Liver (tissue), 8 donors: ENCODE measurements at regions not wholly inside any gene's neighbourhood (a gene's known extent, or its start where the extent isn't known, plus 50 kb on each side); places are given as distances from the start of the nearest gene placed in this dataset.

Source experiments
- DNase-seq: peaks from one replicate; pipeline ENCODE4 v3.0.0-alpha.2; 2017; ENCODE audit warnings: low spot score
- H3K27ac ChIP-seq, 2 donors: one replicate each; pipeline ENCODE4 v1.7.0; 2013; ENCODE audit warnings: inconsistent platforms in 2 of 2, low read length in 2 of 2, control low read depth in 1 of 2, low read depth in 1 of 2, mild to moderate bottlenecking in 1 of 2
- H3K27me3 ChIP-seq, 4 donors: one replicate each; pipeline versions ENCODE4 v1.6.1 to v1.7.0; 2013; ENCODE audit warnings: low read length in 3 of 4, inconsistent platforms in 1 of 4, mild to moderate bottlenecking in 1 of 4, moderate library complexity in 1 of 4; ENCODE audit not compliant: control insufficient read depth in 4 of 4, insufficient read depth in 4 of 4
- H3K36me3 ChIP-seq, 4 donors: one replicate each; pipeline versions ENCODE4 v1.6.1 to v1.7.0; 2013; ENCODE audit warnings: low read length in 3 of 4, mild to moderate bottlenecking in 3 of 4, low read depth in 1 of 4, moderate library complexity in 1 of 4; ENCODE audit not compliant: control insufficient read depth in 4 of 4, insufficient read depth in 3 of 4
- H3K4me1 ChIP-seq, 4 donors: one replicate each; pipeline versions ENCODE4 v1.6.1 to v1.7.0; 2013; ENCODE audit warnings: low read length in 3 of 4, mild to moderate bottlenecking in 3 of 4, moderate library complexity in 1 of 4; ENCODE audit not compliant: control insufficient read depth in 4 of 4, insufficient read depth in 4 of 4
- H3K4me3 ChIP-seq, 3 donors: one replicate each; pipeline versions ENCODE4 v1.6.1 to v1.7.0; 2013; ENCODE audit warnings: low read length in 3 of 3, control low read depth in 1 of 3, low read depth in 1 of 3, mild to moderate bottlenecking in 1 of 3
- H3K9ac ChIP-seq, 2 donors: one replicate each; pipeline ENCODE4 v1.7.0; 2013; ENCODE audit warnings: low read length in 2 of 2, mild to moderate bottlenecking in 2 of 2, moderate library complexity in 2 of 2, control low read depth in 1 of 2, low read depth in 1 of 2
- H3K9me3 ChIP-seq, 4 donors: one replicate each; pipeline versions ENCODE4 v1.6.1 to v1.7.0; 2013; ENCODE audit warnings: low read length in 3 of 4; ENCODE audit not compliant: control insufficient read depth in 4 of 4
- EGR1 ChIP-seq, 2 donors: IDR thresholded peaks; 2 replicates each; pipeline ENCODE4 v1.6.1; 2016 to 2018; ENCODE audit warnings: antibody characterized with exemption in 2 of 2, low read depth in 2 of 2
- FOXA1 ChIP-seq: IDR thresholded peaks from 2 replicates; pipeline ENCODE4 v1.6.1; 2016; ENCODE audit warnings: antibody characterized with exemption
- FOXA2 ChIP-seq: IDR thresholded peaks from 2 replicates; pipeline ENCODE4 v1.6.1; 2016; ENCODE audit warnings: antibody characterized with exemption
- GABPA ChIP-seq, 2 donors: IDR thresholded peaks in 1 of 2; conservative IDR thresholded peaks in 1 of 2; 2 replicates each; pipeline ENCODE4 v1.6.1; 2016; ENCODE audit warnings: antibody characterized with exemption in 2 of 2, mild to moderate bottlenecking in 1 of 2, moderate library complexity in 1 of 2
- HNF4A ChIP-seq, 2 donors: conservative IDR thresholded peaks; 2 replicates each; pipeline ENCODE4 v1.6.1; 2016; ENCODE audit warnings: antibody characterized with exemption in 2 of 2, mild to moderate bottlenecking in 2 of 2
- HNF4G ChIP-seq: IDR thresholded peaks from 2 replicates; pipeline ENCODE4 v1.6.1; 2016; ENCODE audit warnings: antibody characterized with exemption
- JUND ChIP-seq, 2 donors: IDR thresholded peaks; 2 replicates each; pipeline ENCODE4 v1.6.1; 2016; ENCODE audit warnings: antibody characterized with exemption in 2 of 2
- NR2F2 ChIP-seq: IDR thresholded peaks from 2 replicates; pipeline ENCODE4 v1.6.1; 2016; ENCODE audit warnings: antibody characterized with exemption
- RAD21 ChIP-seq, 2 donors: IDR thresholded peaks; 2 replicates each; pipeline ENCODE4 v1.6.1; 2016; ENCODE audit warnings: antibody characterized with exemption in 2 of 2, mild to moderate bottlenecking in 2 of 2
- RXRA ChIP-seq, 2 donors: IDR thresholded peaks; 2 replicates each; pipeline ENCODE4 v1.6.1; 2017 to 2018; ENCODE audit warnings: antibody characterized with exemption in 2 of 2, mild to moderate bottlenecking in 1 of 2
- SP1 ChIP-seq: IDR thresholded peaks from 2 replicates; pipeline ENCODE4 v1.6.1; 2018; ENCODE audit warnings: antibody characterized with exemption, mild to moderate bottlenecking
- TAF1 ChIP-seq: conservative IDR thresholded peaks from 2 replicates; pipeline ENCODE4 v1.6.1; 2016; ENCODE audit warnings: antibody characterized with exemption, mild to moderate bottlenecking
- YY1 ChIP-seq: IDR thresholded peaks from 2 replicates; pipeline ENCODE4 v1.6.1; 2016; ENCODE audit warnings: antibody characterized with exemption, mild to moderate bottlenecking
- WGBS: extraction: QIAGEN DNeasy Blood & Tissue Kit; methylation state at CpG from one replicate; pipeline ENCODE4 v1.1.7; 2013; 5-methylcytosine and 5-hydroxymethylcytosine counted together
- TF ChIP-seq, protein P1 (sequence below): fragments of 150-350 bp; IDR thresholded peaks from 2 replicates; pipeline ENCODE4 v1.5.1; 2017; ENCODE audit warnings: improper control_type of control experiment, low read depth, low read length; ENCODE audit not compliant: missing input control
- TF ChIP-seq, protein P2 (sequence below): IDR thresholded peaks from 2 replicates; pipeline ENCODE4 v1.6.1; 2016; ENCODE audit warnings: antibody characterized with exemption
- TF ChIP-seq, protein P3 (sequence below): IDR thresholded peaks from 2 replicates; pipeline ENCODE4 v1.6.1; 2016; ENCODE audit warnings: antibody characterized with exemption, mild to moderate bottlenecking
- TF ChIP-seq, protein P4 (sequence below): IDR thresholded peaks from 2 replicates; pipeline ENCODE4 v1.6.1; 2016; ENCODE audit warnings: antibody characterized with exemption
- TF ChIP-seq, protein P5 (sequence below): IDR thresholded peaks from 2 replicates; pipeline ENCODE4 v1.6.1; 2016; ENCODE audit warnings: antibody characterized with exemption
- donor health status: healthy.
- donor health status: healthy.
- donor health status: healthy.
- donor health status: healthy.
- donor health status: healthy.

DNA sequence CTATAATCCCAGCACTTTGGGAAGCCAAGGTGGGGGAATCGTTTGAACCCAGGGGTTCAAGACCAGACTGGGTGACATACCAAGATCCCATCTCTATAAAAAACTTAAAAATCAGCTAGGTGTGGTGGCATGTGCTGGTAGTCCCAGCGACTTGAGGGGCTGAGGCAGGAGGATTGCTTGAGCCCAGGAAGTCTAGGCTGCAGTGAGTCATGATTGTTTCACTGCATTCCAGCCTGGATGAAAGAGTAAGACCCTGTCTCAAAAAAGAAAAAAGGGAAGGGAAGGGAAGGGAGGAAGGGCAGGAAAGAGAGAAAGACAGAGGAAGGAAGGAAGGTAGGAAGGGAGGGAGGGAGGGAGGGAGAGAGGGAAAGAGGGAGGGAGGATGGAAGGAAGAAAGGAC is 133.7 kb upstream of the LRRN1 start:
- no peaks in the 10 kb centered on the region for H3K4me1 ChIP-seq
- H3K4me3 ChIP-seq: no peak overlapping the region
- no peaks in the 10 kb centered on the region for H3K9me3 ChIP-seq
- 79% methylated on average over 2 of the region's 2 CpGs for WGBS
- no peaks in the 10 kb centered on the region for H3K36me3 ChIP-seq
- no peak overlapping the region for H3K9ac ChIP-seq
- H3K27me3 ChIP-seq: no peaks in the 10 kb centered on the region
- H3K27ac ChIP-seq: no peak overlapping the region
- DNase-seq: no peak
- TF ChIP-seq GABPA (IDR thresholded peaks at IDR 0.05 in 1 of 2, conservative IDR thresholded peaks at IDR 0.05 in 1 of 2) (no peak), FOXA2 (no peak), EGR1 (IDR thresholded peaks at IDR 0.05; ENCODE audit: low read depth in 2 of 2) (no peak), RXRA (IDR thresholded peaks at IDR 0.05) (no peak), RAD21 (IDR thresholded peaks at IDR 0.05) (no peak), SP1 (no peak), TAF1 (no peak), FOXA1 (no peak), YY1 (no peak), NR2F2 (no peak), HNF4G (no peak), HNF4A (conservative IDR thresholded peaks at IDR 0.05) (no peak), JUND (IDR thresholded peaks at IDR 0.05) (no peak)
- TF ChIP-seq, protein P1, sequence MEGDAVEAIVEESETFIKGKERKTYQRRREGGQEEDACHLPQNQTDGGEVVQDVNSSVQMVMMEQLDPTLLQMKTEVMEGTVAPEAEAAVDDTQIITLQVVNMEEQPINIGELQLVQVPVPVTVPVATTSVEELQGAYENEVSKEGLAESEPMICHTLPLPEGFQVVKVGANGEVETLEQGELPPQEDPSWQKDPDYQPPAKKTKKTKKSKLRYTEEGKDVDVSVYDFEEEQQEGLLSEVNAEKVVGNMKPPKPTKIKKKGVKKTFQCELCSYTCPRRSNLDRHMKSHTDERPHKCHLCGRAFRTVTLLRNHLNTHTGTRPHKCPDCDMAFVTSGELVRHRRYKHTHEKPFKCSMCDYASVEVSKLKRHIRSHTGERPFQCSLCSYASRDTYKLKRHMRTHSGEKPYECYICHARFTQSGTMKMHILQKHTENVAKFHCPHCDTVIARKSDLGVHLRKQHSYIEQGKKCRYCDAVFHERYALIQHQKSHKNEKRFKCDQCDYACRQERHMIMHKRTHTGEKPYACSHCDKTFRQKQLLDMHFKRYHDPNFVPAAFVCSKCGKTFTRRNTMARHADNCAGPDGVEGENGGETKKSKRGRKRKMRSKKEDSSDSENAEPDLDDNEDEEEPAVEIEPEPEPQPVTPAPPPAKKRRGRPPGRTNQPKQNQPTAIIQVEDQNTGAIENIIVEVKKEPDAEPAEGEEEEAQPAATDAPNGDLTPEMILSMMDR: no peak
- TF ChIP-seq, protein P2, sequence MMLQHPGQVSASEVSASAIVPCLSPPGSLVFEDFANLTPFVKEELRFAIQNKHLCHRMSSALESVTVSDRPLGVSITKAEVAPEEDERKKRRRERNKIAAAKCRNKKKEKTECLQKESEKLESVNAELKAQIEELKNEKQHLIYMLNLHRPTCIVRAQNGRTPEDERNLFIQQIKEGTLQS: no peak
- TF ChIP-seq, protein P3, sequence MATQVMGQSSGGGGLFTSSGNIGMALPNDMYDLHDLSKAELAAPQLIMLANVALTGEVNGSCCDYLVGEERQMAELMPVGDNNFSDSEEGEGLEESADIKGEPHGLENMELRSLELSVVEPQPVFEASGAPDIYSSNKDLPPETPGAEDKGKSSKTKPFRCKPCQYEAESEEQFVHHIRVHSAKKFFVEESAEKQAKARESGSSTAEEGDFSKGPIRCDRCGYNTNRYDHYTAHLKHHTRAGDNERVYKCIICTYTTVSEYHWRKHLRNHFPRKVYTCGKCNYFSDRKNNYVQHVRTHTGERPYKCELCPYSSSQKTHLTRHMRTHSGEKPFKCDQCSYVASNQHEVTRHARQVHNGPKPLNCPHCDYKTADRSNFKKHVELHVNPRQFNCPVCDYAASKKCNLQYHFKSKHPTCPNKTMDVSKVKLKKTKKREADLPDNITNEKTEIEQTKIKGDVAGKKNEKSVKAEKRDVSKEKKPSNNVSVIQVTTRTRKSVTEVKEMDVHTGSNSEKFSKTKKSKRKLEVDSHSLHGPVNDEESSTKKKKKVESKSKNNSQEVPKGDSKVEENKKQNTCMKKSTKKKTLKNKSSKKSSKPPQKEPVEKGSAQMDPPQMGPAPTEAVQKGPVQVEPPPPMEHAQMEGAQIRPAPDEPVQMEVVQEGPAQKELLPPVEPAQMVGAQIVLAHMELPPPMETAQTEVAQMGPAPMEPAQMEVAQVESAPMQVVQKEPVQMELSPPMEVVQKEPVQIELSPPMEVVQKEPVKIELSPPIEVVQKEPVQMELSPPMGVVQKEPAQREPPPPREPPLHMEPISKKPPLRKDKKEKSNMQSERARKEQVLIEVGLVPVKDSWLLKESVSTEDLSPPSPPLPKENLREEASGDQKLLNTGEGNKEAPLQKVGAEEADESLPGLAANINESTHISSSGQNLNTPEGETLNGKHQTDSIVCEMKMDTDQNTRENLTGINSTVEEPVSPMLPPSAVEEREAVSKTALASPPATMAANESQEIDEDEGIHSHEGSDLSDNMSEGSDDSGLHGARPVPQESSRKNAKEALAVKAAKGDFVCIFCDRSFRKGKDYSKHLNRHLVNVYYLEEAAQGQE: no peak
- TF ChIP-seq, protein P4, sequence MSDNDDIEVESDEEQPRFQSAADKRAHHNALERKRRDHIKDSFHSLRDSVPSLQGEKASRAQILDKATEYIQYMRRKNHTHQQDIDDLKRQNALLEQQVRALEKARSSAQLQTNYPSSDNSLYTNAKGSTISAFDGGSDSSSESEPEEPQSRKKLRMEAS: no peak
- TF ChIP-seq, protein P5, sequence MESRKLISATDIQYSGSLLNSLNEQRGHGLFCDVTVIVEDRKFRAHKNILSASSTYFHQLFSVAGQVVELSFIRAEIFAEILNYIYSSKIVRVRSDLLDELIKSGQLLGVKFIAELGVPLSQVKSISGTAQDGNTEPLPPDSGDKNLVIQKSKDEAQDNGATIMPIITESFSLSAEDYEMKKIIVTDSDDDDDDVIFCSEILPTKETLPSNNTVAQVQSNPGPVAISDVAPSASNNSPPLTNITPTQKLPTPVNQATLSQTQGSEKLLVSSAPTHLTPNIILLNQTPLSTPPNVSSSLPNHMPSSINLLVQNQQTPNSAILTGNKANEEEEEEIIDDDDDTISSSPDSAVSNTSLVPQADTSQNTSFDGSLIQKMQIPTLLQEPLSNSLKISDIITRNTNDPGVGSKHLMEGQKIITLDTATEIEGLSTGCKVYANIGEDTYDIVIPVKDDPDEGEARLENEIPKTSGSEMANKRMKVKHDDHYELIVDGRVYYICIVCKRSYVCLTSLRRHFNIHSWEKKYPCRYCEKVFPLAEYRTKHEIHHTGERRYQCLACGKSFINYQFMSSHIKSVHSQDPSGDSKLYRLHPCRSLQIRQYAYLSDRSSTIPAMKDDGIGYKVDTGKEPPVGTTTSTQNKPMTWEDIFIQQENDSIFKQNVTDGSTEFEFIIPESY: no peak
